ENCODE measurements at regions not wholly inside any gene's neighbourhood (a gene's known extent, or its start where the extent isn't known, plus 50 kb on each side); places are given as distances from the start of the nearest gene placed in this dataset.

DNA sequence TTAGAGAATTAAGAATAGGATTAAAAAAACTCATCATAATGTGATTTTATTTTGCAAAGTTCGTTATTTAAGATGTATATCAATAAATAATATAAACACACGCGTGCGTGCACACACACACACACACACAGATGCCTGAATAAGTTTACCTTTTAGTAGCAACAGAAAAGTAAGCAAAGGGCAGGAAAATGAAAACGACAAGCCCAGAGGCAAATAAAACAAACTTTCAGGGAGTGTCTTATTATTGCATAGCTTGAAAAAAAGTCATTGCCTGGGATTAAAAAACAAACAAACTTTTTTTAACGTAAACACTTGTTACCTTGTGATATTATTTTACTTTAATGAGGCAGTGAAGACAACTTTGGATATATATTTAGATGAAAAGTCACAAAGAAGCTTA is 226.4 kb downstream of the BAMBI start:
- H2AFZ ChIP-seq (ENCODE audit: low read depth, low read length), result no peak overlapping the region
- H3K36me3 Mint-ChIP-seq (ENCODE audit: low read depth, unreplicated experiment), result no peaks in the 10 kb centered on the region
- H3K9me3 ChIP-seq (ENCODE audit: insufficient read depth, low read depth, low read length), result no peaks in the 10 kb centered on the region
- H4K20me1 ChIP-seq (ENCODE audit: insufficient read depth, low read length), result no peaks in the 10 kb centered on the region
- no peak overlapping the region for H3K4me2 ChIP-seq (ENCODE audit: low read length)
- no peak overlapping the region for H3K27ac Mint-ChIP-seq (ENCODE audit: unreplicated experiment)
- no peaks in the 10 kb centered on the region for H3K4me1 Mint-ChIP-seq (ENCODE audit: low read depth, unreplicated experiment)
- no peak overlapping the region for H3K4me3 Mint-ChIP-seq (ENCODE audit: unreplicated experiment)
- no peak for FAIRE-seq
- H3K9ac ChIP-seq (ENCODE audit: low read length), result no peak overlapping the region
- H3K4me1 ChIP-seq (ENCODE audit: insufficient read depth, low read length), result peaks cover 12% of the 10 kb centered on the region
- TF ChIP-seq, protein P1, sequence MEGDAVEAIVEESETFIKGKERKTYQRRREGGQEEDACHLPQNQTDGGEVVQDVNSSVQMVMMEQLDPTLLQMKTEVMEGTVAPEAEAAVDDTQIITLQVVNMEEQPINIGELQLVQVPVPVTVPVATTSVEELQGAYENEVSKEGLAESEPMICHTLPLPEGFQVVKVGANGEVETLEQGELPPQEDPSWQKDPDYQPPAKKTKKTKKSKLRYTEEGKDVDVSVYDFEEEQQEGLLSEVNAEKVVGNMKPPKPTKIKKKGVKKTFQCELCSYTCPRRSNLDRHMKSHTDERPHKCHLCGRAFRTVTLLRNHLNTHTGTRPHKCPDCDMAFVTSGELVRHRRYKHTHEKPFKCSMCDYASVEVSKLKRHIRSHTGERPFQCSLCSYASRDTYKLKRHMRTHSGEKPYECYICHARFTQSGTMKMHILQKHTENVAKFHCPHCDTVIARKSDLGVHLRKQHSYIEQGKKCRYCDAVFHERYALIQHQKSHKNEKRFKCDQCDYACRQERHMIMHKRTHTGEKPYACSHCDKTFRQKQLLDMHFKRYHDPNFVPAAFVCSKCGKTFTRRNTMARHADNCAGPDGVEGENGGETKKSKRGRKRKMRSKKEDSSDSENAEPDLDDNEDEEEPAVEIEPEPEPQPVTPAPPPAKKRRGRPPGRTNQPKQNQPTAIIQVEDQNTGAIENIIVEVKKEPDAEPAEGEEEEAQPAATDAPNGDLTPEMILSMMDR (IDR thresholded peaks at IDR 0.05; ENCODE audit: insufficient read depth, low read depth, low read length), result no peak
- TF ChIP-seq EZH2 (IDR thresholded peaks at IDR 0.05; ENCODE audit: insufficient read depth, low read length), result no peak
- H3K36me3 ChIP-seq (ENCODE audit: insufficient read depth, low read length), result no peaks in the 10 kb centered on the region
- no peaks in the 10 kb centered on the region for H3K79me2 ChIP-seq (ENCODE audit: insufficient read depth, low read length)
- no peaks in the 10 kb centered on the region for H3K27me3 ChIP-seq (ENCODE audit: insufficient read depth, low read length)
- H3K27me3 Mint-ChIP-seq (ENCODE audit: low read depth, unreplicated experiment), result no peaks in the 10 kb centered on the region
- H3K27ac ChIP-seq (ENCODE audit: low read depth, low read length), result no peak overlapping the region
- no peak overlapping the region for H3K4me3 ChIP-seq (ENCODE audit: insufficient read depth, low read depth, low read length)
- no peak for DNase-seq (ENCODE audit: low read depth)
- H3K9me3 Mint-ChIP-seq (ENCODE audit: unreplicated experiment), result no peaks in the 10 kb centered on the region

DNA sequence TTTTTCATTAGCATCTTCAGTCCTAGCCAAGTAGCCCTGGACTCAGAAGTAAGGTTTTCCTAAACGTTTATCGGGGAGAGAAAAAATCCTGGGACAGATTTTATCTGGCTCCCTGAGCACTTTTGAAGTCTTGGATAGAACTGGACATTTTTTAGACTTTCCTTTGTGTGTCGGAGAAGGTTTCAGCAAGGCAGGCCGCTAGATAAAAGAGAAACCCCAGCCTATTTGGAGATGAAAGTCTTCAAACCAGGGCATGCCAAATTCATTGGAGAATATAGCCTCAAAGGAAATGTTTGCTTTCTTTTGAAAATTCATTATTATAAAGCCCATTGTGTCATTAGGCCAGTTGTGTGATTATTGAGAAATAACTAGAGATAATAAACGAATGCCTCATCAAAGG is 228.1 kb downstream of the BAMBI start:
- no peaks in the 10 kb centered on the region for H3K9me3 Mint-ChIP-seq (ENCODE audit: unreplicated experiment)
- peak overlapping the region; percentile 56 for H3K4me2 ChIP-seq (ENCODE audit: low read length)
- no peak overlapping the region for H2AFZ ChIP-seq (ENCODE audit: low read depth, low read length)
- H3K4me3 Mint-ChIP-seq (ENCODE audit: unreplicated experiment), result no peak overlapping the region
- H3K36me3 Mint-ChIP-seq (ENCODE audit: low read depth, unreplicated experiment), result no peaks in the 10 kb centered on the region
- no peak overlapping the region for H3K9ac ChIP-seq (ENCODE audit: low read length)
- H3K4me1 Mint-ChIP-seq (ENCODE audit: low read depth, unreplicated experiment), result no peaks in the 10 kb centered on the region
- no peaks in the 10 kb centered on the region for H3K9me3 ChIP-seq (ENCODE audit: insufficient read depth, low read depth, low read length)
- DNase-seq (ENCODE audit: low read depth) (no peak), FAIRE-seq (no peak)
- H3K27me3 ChIP-seq (ENCODE audit: insufficient read depth, low read length), result no peaks in the 10 kb centered on the region
- no peaks in the 10 kb centered on the region for H3K27me3 Mint-ChIP-seq (ENCODE audit: low read depth, unreplicated experiment)
- H3K36me3 ChIP-seq (ENCODE audit: insufficient read depth, low read length), result no peaks in the 10 kb centered on the region
- H3K27ac Mint-ChIP-seq (ENCODE audit: unreplicated experiment), result no peak overlapping the region
- H4K20me1 ChIP-seq (ENCODE audit: insufficient read depth, low read length), result no peaks in the 10 kb centered on the region
- peaks cover 14% of the 10 kb centered on the region for H3K4me1 ChIP-seq (ENCODE audit: insufficient read depth, low read length)
- no peak overlapping the region for H3K27ac ChIP-seq (ENCODE audit: low read depth, low read length)
- TF ChIP-seq EZH2 (IDR thresholded peaks at IDR 0.05; ENCODE audit: insufficient read depth, low read length), result no peak
- TF ChIP-seq, protein P1 (IDR thresholded peaks at IDR 0.05; ENCODE audit: insufficient read depth, low read depth, low read length), result no peak
- H3K4me3 ChIP-seq (ENCODE audit: insufficient read depth, low read depth, low read length), result no peak overlapping the region
- H3K79me2 ChIP-seq (ENCODE audit: insufficient read depth, low read length), result no peaks in the 10 kb centered on the region

DNA sequence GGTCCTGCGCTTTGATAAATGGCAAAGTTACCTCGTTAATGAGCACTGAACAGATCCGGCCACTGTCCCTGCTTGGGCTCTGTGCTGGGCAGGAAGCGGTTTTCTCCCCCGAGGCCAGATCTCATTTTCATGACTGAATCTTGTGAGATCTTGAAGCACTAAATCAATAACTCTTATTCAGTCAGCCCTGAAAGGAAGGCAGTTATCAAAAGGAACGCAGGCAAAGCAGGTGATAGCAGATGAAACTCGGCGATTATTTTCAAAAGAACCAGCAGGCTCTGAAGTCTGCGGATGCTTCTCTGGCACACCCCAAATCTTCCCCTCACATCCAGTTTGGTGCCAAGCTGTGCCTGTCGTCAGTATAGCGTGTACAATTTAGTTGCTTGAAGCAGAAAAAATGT is 228.7 kb downstream of the BAMBI start:
- H3K9me3 ChIP-seq (ENCODE audit: insufficient read depth, low read depth, low read length), result no peaks in the 10 kb centered on the region
- H3K79me2 ChIP-seq (ENCODE audit: insufficient read depth, low read length), result no peaks in the 10 kb centered on the region
- no peak overlapping the region for H3K27ac Mint-ChIP-seq (ENCODE audit: unreplicated experiment)
- no peak for FAIRE-seq
- no peaks in the 10 kb centered on the region for H3K27me3 Mint-ChIP-seq (ENCODE audit: low read depth, unreplicated experiment)
- no peak overlapping the region for H3K27ac ChIP-seq (ENCODE audit: low read depth, low read length)
- peak overlapping the region; percentile 57 for H2AFZ ChIP-seq (ENCODE audit: low read depth, low read length)
- H3K36me3 Mint-ChIP-seq (ENCODE audit: low read depth, unreplicated experiment), result no peaks in the 10 kb centered on the region
- H3K4me1 Mint-ChIP-seq (ENCODE audit: low read depth, unreplicated experiment), result no peaks in the 10 kb centered on the region
- no peak overlapping the region for H3K4me3 Mint-ChIP-seq (ENCODE audit: unreplicated experiment)
- peaks cover 20% of the 10 kb centered on the region for H3K4me1 ChIP-seq (ENCODE audit: insufficient read depth, low read length)
- no peaks in the 10 kb centered on the region for H3K27me3 ChIP-seq (ENCODE audit: insufficient read depth, low read length)
- no peaks in the 10 kb centered on the region for H3K36me3 ChIP-seq (ENCODE audit: insufficient read depth, low read length)
- H3K4me3 ChIP-seq (ENCODE audit: insufficient read depth, low read depth, low read length), result peak overlapping the region; percentile 8
- H3K4me2 ChIP-seq (ENCODE audit: low read length), result peak overlapping the region; percentile 56
- TF ChIP-seq, protein P1 (IDR thresholded peaks at IDR 0.05; ENCODE audit: insufficient read depth, low read depth, low read length), result no peak
- TF ChIP-seq EZH2 (IDR thresholded peaks at IDR 0.05; ENCODE audit: insufficient read depth, low read length), result no peak
- no peak for DNase-seq (ENCODE audit: low read depth)
- no peaks in the 10 kb centered on the region for H4K20me1 ChIP-seq (ENCODE audit: insufficient read depth, low read length)
- no peak overlapping the region for H3K9ac ChIP-seq (ENCODE audit: low read length)
- H3K9me3 Mint-ChIP-seq (ENCODE audit: unreplicated experiment), result no peaks in the 10 kb centered on the region
